ENCODE measurements at regions not wholly inside any gene's neighbourhood (a gene's known extent, or its start where the extent isn't known, plus 50 kb on each side); places are given as distances from the start of the nearest gene placed in this dataset.
A peak's percentile ranks its signal among the peaks of the same experiment; 100 is the strongest.

GRCh38 chr6:26179675-26180074, 92.4 kb downstream of the HFE start:
- TF ChIP-seq, protein P1, sequence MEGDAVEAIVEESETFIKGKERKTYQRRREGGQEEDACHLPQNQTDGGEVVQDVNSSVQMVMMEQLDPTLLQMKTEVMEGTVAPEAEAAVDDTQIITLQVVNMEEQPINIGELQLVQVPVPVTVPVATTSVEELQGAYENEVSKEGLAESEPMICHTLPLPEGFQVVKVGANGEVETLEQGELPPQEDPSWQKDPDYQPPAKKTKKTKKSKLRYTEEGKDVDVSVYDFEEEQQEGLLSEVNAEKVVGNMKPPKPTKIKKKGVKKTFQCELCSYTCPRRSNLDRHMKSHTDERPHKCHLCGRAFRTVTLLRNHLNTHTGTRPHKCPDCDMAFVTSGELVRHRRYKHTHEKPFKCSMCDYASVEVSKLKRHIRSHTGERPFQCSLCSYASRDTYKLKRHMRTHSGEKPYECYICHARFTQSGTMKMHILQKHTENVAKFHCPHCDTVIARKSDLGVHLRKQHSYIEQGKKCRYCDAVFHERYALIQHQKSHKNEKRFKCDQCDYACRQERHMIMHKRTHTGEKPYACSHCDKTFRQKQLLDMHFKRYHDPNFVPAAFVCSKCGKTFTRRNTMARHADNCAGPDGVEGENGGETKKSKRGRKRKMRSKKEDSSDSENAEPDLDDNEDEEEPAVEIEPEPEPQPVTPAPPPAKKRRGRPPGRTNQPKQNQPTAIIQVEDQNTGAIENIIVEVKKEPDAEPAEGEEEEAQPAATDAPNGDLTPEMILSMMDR (IDR thresholded peaks at IDR 0.05; ENCODE audit: low read depth, low read length) = no peak
- DNase-seq = no peak
- Histone ChIP-seq H3K4me3 (ENCODE audit: low read depth, low read length) (no peak overlapping the region), H3K27ac (no peak overlapping the region), H3K27me3 (ENCODE audit: insufficient read depth, low read depth, severe bottlenecking) (no peaks in the 10 kb centered on the region), H3K36me3 (no peaks in the 10 kb centered on the region), H3K9me3 (ENCODE audit: severe bottlenecking) (no peaks in the 10 kb centered on the region)

- TF ChIP-seq, protein P1 (IDR thresholded peaks at IDR 0.05; ENCODE audit: low read depth, low read length) = no peak
- H3K27ac ChIP-seq = no peak overlapping the region
- H3K27me3 ChIP-seq (ENCODE audit: insufficient read depth, low read depth, severe bottlenecking) = no peaks in the 10 kb centered on the region
- no peak overlapping the region for H3K4me3 ChIP-seq (ENCODE audit: low read depth, low read length)
- no peaks in the 10 kb centered on the region for H3K36me3 ChIP-seq
- DNase-seq = peak; percentile 4
- no peaks in the 10 kb centered on the region for H3K9me3 ChIP-seq (ENCODE audit: severe bottlenecking)
Measured at GRCh38 chr6:26180346-26180745, 93.1 kb downstream of the HFE start.

DNA sequence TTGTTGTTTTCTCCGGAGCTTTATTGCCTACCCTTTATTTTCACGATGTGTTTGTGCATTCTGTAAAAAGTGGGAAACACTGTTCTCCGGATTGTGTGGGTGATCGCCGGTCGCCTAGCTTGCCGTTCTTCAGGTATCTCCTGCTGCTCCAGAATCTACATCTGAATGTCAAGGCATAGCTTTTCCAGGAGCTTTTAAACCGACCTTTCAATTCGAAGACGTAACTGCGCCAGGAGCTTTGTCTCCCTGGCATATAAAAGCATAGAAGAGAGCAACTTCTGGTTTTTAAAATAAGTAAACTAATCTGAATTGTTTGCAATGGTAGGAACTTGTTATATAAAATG, 96.0 kb downstream of the HFE start:
- H3K36me3 ChIP-seq = no peaks in the 10 kb centered on the region
- H3K27me3 ChIP-seq (ENCODE audit: insufficient read depth, low read depth, severe bottlenecking) = no peaks in the 10 kb centered on the region
- TF ChIP-seq, protein P1 (IDR thresholded peaks at IDR 0.05; ENCODE audit: low read depth, low read length) = no peak
- H3K9me3 ChIP-seq (ENCODE audit: severe bottlenecking) = no peaks in the 10 kb centered on the region
- H3K4me3 ChIP-seq (ENCODE audit: low read depth, low read length) = no peak overlapping the region
- no peak for DNase-seq
- no peak overlapping the region for H3K27ac ChIP-seq

- TF ChIP-seq, protein P1 (IDR thresholded peaks at IDR 0.05; ENCODE audit: low read depth, low read length) = no peak
- H3K4me3 ChIP-seq (ENCODE audit: low read depth, low read length) = no peak overlapping the region
- H3K27ac ChIP-seq = no peak overlapping the region
- DNase-seq = peak; percentile 4
- H3K27me3 ChIP-seq (ENCODE audit: insufficient read depth, low read depth, severe bottlenecking) = no peaks in the 10 kb centered on the region
- H3K9me3 ChIP-seq (ENCODE audit: severe bottlenecking) = peaks cover 2% of the 10 kb centered on the region
- H3K36me3 ChIP-seq = no peaks in the 10 kb centered on the region
Measured at GRCh38 chr6:26183581-26184366, 96.5 kb downstream of the HFE start.

DNA sequence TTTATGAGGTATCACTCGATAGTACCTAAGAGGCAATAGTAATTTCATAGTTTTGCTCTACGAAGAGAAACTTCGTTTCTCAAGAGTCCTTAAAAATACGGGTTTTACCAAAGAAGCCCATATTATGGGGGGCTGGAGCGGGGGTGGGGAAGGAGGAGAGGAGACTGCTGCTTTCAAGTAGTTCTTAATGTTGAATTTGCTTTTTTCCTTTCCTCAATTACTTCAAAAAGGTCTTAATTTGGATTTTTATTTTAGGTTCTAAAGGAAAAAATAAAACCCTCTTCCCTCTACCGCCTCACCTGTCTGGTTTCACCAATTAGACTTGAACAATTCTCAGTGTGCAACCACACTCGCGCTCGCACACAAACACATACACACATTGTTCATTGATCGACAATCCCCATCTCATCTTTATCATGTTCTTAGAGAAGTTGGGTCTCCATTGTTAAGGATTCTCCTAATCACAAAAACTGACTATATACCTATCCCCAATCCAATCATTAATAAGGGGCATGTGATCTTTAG, 97.2 kb downstream of the HFE start:
- DNase-seq = no peak
- no peaks in the 10 kb centered on the region for H3K36me3 ChIP-seq
- H3K27me3 ChIP-seq (ENCODE audit: insufficient read depth, low read depth, severe bottlenecking) = no peaks in the 10 kb centered on the region
- H3K27ac ChIP-seq = no peak overlapping the region
- H3K9me3 ChIP-seq (ENCODE audit: severe bottlenecking) = peaks cover 2% of the 10 kb centered on the region
- TF ChIP-seq, protein P1 (IDR thresholded peaks at IDR 0.05; ENCODE audit: low read depth, low read length) = no peak
- no peak overlapping the region for H3K4me3 ChIP-seq (ENCODE audit: low read depth, low read length)

DNA sequence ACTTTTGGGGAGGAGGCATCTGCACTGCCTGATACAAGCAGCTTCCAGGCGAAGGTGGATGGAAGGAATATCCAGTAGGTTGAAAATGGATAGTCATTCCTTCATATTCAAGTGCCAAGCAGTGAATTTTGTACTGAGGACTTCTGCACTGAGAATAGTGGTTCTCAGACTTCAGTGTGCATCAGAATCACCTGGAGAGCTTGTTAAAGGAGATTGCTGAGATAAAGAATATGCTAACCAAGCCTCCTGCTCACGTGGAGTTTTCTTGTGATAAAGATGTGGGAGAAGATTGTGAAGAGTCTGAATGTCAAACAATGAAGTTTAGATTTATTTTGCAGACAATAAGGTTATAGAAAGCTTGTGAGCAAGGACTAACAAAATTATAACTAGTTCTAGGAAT, 97.8 kb downstream of the HFE start:
- Histone ChIP-seq H3K9me3 (ENCODE audit: severe bottlenecking) (peaks cover 2% of the 10 kb centered on the region), H3K36me3 (no peaks in the 10 kb centered on the region), H3K27ac (no peak overlapping the region), H3K4me3 (ENCODE audit: low read depth, low read length) (no peak overlapping the region), H3K27me3 (ENCODE audit: insufficient read depth, low read depth, severe bottlenecking) (no peaks in the 10 kb centered on the region)
- TF ChIP-seq, protein P1 (IDR thresholded peaks at IDR 0.05; ENCODE audit: low read depth, low read length) = no peak
- DNase-seq = no peak

Measured in WERI-Rb-1 (cell line).